PC-9 (cell line): ENCODE measurements at regions not wholly inside any gene's neighbourhood (a gene's known extent, or its start where the extent isn't known, plus 50 kb on each side); places are given as distances from the start of the nearest gene placed in this dataset.

Experiments
- BruUV-seq: library from RNA; stranded (reverse); fragments of 400-500 nt; replicated peaks from 2 replicates; lab custom pipeline; 2021; lab: Mats Ljungman, UMichigan
- CTCF ChIA-PET: fragments of 300-600 bp; sonication (Branson Sonifier 250); formaldehyde crosslinking; loops from one replicate; lab custom pipeline; 2022; ENCODE audit warnings: antibody characterized with exemption; lab: Charles Lee
- POLR2A ChIA-PET: fragments of 300-600 bp; sonication (Branson Sonifier 250); formaldehyde crosslinking; loops from one replicate; lab custom pipeline; 2022; ENCODE audit warnings: antibody characterized with exemption; ENCODE audit not compliant: unreplicated experiment; lab: Charles Lee
- DNase-seq, 2 experiments: peaks; one replicate each; pipeline versions ENCODE4 v3.0.0 to v3.0.0-alpha.2; 2015 to 2022; ENCODE audit warnings: mixed read lengths in 1 of 2
- H2AFZ ChIP-seq: fragments of 200-600 bp; sonication (generic); 2 replicates; pipeline ENCODE4 v1.8.1; 2017; ENCODE audit warnings: antibody characterized with exemption
- H3F3A ChIP-seq: fragments of 200-600 bp; sonication (generic); 2 replicates; pipeline ENCODE4 v1.8.1; 2017; ENCODE audit warnings: antibody characterized with exemption, mild to moderate bottlenecking, low read depth; ENCODE audit not compliant: insufficient read depth
- H3K27ac ChIP-seq: fragments of 200-600 bp; sonication (generic); 2 replicates; pipeline ENCODE4 v1.6.1; 2016; ENCODE audit warnings: mixed run types
- H3K27me3 ChIP-seq: fragments of 200-600 bp; sonication (generic); 2 replicates; pipeline ENCODE4 v1.6.1; 2016; ENCODE audit warnings: low read depth, mixed run types; ENCODE audit not compliant: insufficient read depth
- H3K36me3 ChIP-seq: fragments of 200-600 bp; sonication (generic); 2 replicates; pipeline ENCODE4 v1.6.1; 2016; ENCODE audit warnings: low read depth, mixed run types
- H3K4me1 ChIP-seq: fragments of 200-600 bp; sonication (generic); replicated peaks from 2 replicates; pipeline ENCODE4 v1.6.1; 2016; ENCODE audit warnings: mixed run types; ENCODE audit not compliant: insufficient read depth
- H3K4me2 ChIP-seq: fragments of 200-600 bp; sonication (generic); 2 replicates; pipeline ENCODE4 v1.6.1; 2017; ENCODE audit warnings: mixed run types
- H3K4me3 ChIP-seq: fragments of 200-600 bp; sonication (generic); 2 replicates; pipeline ENCODE4 v1.6.1; 2016; ENCODE audit warnings: mixed run types
- H3K79me2 ChIP-seq: fragments of 200-600 bp; sonication (generic); 2 replicates; pipeline ENCODE4 v1.6.1; 2017; ENCODE audit warnings: low read depth, mixed run types
- H3K9me2 ChIP-seq: fragments of 200-600 bp; sonication (generic); 2 replicates; pipeline ENCODE4 v1.8.1; 2017; ENCODE audit warnings: mild to moderate bottlenecking; ENCODE audit not compliant: insufficient read depth
- H3K9me3 ChIP-seq: fragments of 200-600 bp; sonication (generic); 2 replicates; pipeline ENCODE4 v1.8.1; 2016; ENCODE audit warnings: low read depth; ENCODE audit not compliant: insufficient read depth
- H4K20me1 ChIP-seq: fragments of 200-600 bp; sonication (generic); 2 replicates; pipeline ENCODE4 v1.8.1; 2017; ENCODE audit not compliant: insufficient read depth
- EZH2 ChIP-seq: fragments of 200-600 bp; sonication (generic); IDR thresholded peaks from 2 replicates; pipeline ENCODE4 v1.8.0; 2017; ENCODE audit warnings: antibody characterized with exemption, low read depth
- intact Hi-C: fragments of 100-400 bp; cut with micrococcal nuclease; formaldehyde crosslinking; loops from one replicate; pipeline ENCODE4 v1.10.0; 2022; ENCODE audit not compliant: unreplicated experiment
- TF ChIP-seq, protein P1 (sequence below): fragments of 200-600 bp; sonication (generic); conservative IDR thresholded peaks from 2 replicates; pipeline ENCODE4 v1.6.1; 2017; ENCODE audit warnings: mixed run types, antibody characterized with exemption, mild to moderate bottlenecking, moderate library complexity

DNA sequence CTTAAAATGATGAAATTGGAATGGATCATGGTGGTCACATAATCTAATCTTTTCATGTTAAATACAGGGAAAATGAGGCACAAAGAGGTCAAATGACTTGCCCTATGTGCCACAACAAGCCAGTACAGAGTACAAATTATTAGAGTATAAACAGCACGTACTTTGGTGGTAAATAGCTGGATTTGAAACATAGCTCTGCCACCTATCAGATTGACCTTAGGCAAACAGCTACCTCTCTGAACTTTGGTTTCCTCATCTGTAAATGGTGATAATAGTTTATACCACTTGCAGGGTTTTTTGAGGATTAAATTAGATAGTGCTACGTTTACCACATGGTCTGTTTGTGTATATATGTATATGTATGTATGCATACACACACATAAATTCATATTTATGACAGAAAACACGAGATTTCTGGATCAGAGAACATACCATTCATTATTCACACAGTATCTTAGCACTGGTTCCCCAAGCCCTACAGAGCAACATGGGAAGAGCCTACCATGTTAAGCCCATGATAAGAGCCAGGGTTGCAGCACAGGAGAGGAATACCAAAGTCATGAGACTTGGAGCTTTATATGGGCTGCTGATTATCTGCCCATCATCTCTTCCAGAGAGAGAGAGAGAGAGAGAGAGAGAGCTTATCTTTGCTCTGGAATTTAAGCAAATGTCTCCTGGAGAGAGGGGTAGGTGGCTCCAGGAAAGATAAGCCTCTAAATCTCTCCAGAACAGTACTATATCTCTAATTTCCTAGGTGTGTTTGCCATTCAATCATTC lies 73.5 kb downstream of the MDH1 start:
- Histone ChIP-seq H3K4me1 (no peaks in the 10 kb centered on the region), H3K9me2 (no peaks in the 10 kb centered on the region), H3K4me3 (no peak overlapping the region), H3K4me2 (no peak overlapping the region), H2AFZ (no peak overlapping the region), H3K27ac (no peak overlapping the region), H4K20me1 (no peaks in the 10 kb centered on the region), H3K27me3 (no peaks in the 10 kb centered on the region), H3K79me2 (no peaks in the 10 kb centered on the region), H3K9me3 (no peaks in the 10 kb centered on the region), H3F3A (no peaks in the 10 kb centered on the region), H3K36me3 (no peaks in the 10 kb centered on the region)
- ChIA-PET POLR2A (no interaction called here), CTCF (interaction anchor here (0.6 kb wide), 1 partner anchor 158 kb away, joined by 3 read pairs; no protein-coding TSS in a partner anchor)
- intact Hi-C loops, result no loop called here
- no peak for DNase-seq
- TF ChIP-seq, protein P1, sequence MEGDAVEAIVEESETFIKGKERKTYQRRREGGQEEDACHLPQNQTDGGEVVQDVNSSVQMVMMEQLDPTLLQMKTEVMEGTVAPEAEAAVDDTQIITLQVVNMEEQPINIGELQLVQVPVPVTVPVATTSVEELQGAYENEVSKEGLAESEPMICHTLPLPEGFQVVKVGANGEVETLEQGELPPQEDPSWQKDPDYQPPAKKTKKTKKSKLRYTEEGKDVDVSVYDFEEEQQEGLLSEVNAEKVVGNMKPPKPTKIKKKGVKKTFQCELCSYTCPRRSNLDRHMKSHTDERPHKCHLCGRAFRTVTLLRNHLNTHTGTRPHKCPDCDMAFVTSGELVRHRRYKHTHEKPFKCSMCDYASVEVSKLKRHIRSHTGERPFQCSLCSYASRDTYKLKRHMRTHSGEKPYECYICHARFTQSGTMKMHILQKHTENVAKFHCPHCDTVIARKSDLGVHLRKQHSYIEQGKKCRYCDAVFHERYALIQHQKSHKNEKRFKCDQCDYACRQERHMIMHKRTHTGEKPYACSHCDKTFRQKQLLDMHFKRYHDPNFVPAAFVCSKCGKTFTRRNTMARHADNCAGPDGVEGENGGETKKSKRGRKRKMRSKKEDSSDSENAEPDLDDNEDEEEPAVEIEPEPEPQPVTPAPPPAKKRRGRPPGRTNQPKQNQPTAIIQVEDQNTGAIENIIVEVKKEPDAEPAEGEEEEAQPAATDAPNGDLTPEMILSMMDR, result no peak
- no peak for TF ChIP-seq EZH2
- no TSS peak for BruUV-seq

DNA sequence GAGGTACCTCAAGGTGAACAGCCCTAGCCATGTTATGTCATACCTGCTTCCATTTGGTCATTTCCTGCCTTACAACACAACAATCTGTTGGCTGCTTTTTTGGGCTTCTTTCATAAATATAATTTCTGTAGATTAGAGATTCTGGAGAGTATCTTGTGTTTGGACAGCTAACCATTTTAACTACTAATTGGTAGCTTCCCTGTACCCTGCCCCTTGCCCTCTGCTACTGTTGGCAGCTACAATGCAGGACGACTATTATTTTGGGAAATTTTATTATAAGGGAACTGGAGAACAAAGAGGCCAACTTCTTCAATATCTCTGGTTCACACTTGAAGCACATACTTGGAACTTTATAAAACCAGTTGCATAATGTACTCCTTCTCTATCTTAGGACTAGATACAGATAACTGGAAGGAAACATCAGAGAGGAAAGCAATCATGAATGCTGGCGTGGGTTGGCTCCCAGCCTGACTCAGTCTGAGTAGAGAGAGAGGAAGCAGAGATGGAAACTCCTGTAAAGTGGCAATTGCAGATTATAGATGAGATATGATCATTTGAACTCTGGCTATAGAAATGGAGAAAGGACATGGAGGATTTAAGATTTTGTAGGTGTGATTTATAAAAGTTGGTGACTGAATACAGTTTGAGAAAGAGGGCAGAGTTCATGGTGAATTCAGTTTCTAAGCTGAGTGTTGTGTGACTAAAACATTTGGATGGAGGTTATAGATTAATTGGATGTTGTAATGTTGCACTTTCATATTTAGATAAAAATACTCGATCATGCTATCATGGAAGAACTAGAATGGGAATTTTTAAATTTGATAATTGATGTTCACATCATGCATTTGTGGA lies 74.5 kb downstream of the MDH1 start:
- Histone ChIP-seq H3F3A (no peaks in the 10 kb centered on the region), H3K4me1 (no peaks in the 10 kb centered on the region), H3K79me2 (no peaks in the 10 kb centered on the region), H2AFZ (no peak overlapping the region), H3K4me3 (no peak overlapping the region), H3K9me3 (no peaks in the 10 kb centered on the region), H3K36me3 (no peaks in the 10 kb centered on the region), H3K4me2 (no peak overlapping the region), H4K20me1 (no peaks in the 10 kb centered on the region), H3K27ac (no peak overlapping the region), H3K9me2 (no peaks in the 10 kb centered on the region), H3K27me3 (no peaks in the 10 kb centered on the region)
- no peak for TF ChIP-seq EZH2
- TF ChIP-seq, protein P1, result no peak
- intact Hi-C loops, result no loop called here
- CTCF ChIA-PET, result no interaction called here
- no TSS peak for BruUV-seq
- POLR2A ChIA-PET, result no interaction called here
- DNase-seq, result no peak

DNA sequence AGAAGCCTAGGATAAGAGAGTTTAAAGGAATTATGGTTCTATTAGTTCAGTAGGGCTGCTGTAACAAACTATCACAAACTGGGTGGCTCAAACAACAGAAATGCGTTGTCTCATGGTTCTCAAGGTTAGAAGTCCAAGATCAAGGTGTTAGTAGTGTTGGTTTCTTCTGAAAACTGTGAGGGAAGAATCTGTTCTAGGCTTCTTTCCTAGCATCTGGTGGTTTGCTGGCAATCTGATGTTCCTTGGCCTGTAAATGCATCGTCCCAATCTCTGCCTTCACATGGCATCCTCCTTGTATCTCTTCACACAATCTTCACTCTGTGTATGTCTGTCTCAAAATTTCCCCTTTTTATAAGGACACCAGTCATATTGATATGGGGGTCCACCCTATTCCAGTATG lies 76.3 kb downstream of the MDH1 start:
- no peak overlapping the region for H3K27ac ChIP-seq
- BruUV-seq, result no TSS peak
- POLR2A ChIA-PET, result no interaction called here
- H3K36me3 ChIP-seq, result no peaks in the 10 kb centered on the region
- H3K4me2 ChIP-seq, result no peak overlapping the region
- CTCF ChIA-PET, result no interaction called here
- no peaks in the 10 kb centered on the region for H3K4me1 ChIP-seq
- H3K9me3 ChIP-seq, result no peaks in the 10 kb centered on the region
- intact Hi-C loops, result no loop called here
- no peaks in the 10 kb centered on the region for H3K9me2 ChIP-seq
- no peaks in the 10 kb centered on the region for H4K20me1 ChIP-seq
- H3F3A ChIP-seq, result no peaks in the 10 kb centered on the region
- H3K27me3 ChIP-seq, result no peaks in the 10 kb centered on the region
- no peak overlapping the region for H3K4me3 ChIP-seq
- H3K79me2 ChIP-seq, result no peaks in the 10 kb centered on the region
- no peak for DNase-seq
- no peak overlapping the region for H2AFZ ChIP-seq
- TF ChIP-seq, protein P1, result no peak
